HAP-1 (cell line): ENCODE measurements at regions not wholly inside any gene's neighbourhood (a gene's known extent, or its start where the extent isn't known, plus 50 kb on each side); places are given as distances from the start of the nearest gene placed in this dataset.

ENCODE experiments used
- DNase-seq, 2 experiments: peaks; one replicate each; pipeline ENCODE4 v3.0.0-alpha.2; 2016 to 2020; ENCODE audit warnings: low spot score in 2 of 2
- H3K27me3 ChIP-seq: fragments of 250-450 bp; sonication (Bioruptor Pico); 2 replicates; pipeline ENCODE4 v1.5.1; 2020; ENCODE audit warnings: low read depth, mild to moderate bottlenecking, moderate library complexity
- H3K36me3 ChIP-seq: fragments of 250-450 bp; sonication (Bioruptor Pico); replicated peaks from 2 replicates; pipeline ENCODE4 v1.5.1; 2020; ENCODE audit warnings: mild to moderate bottlenecking
- H3K4me1 ChIP-seq: fragments of 250-450 bp; sonication (Bioruptor Pico); 2 replicates; pipeline ENCODE4 v1.5.1; 2020; ENCODE audit warnings: mild to moderate bottlenecking
- H3K4me3 ChIP-seq: fragments of 250-450 bp; sonication (Bioruptor Pico); 2 replicates; pipeline ENCODE4 v1.5.1; 2020; ENCODE audit warnings: mild to moderate bottlenecking, moderate library complexity
- H3K9me3 ChIP-seq: fragments of 250-450 bp; sonication (Bioruptor Pico); 2 replicates; pipeline ENCODE4 v1.5.1; 2020; ENCODE audit warnings: mild to moderate bottlenecking, moderate library complexity
- in situ Hi-C: fragments of 300-500 bp; cut with MboI; formaldehyde crosslinking; loops from 3 replicates; pipeline ENCODE4 v1.14.3; 2020; ENCODE audit warnings: low sequenced_read_pairs, inconsistent platforms, mixed read lengths

DNA sequence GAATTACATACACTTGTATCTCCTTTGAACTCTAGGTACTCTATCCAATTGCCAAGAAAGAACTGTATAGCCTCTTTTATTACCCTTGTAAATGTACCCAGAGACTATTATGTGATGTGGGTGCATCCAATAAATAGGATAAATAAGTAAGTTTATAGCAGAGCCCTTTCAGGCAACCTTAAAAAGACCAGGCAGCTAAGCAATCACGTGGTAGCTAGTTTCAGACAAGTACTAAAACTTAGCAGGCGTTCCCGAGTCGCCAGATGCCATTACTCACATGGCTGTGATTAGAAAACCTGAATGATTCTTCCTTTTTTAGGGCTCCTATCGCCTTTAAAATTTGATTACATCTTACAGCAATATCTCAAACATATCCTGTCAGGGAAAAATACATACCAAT lies 1303.0 kb downstream of the EFNB2 start:
- H3K9me3 ChIP-seq, result no peaks in the 10 kb centered on the region
- in situ Hi-C loops, result no loop called here
- H3K4me1 ChIP-seq, result no peaks in the 10 kb centered on the region
- H3K4me3 ChIP-seq, result no peak overlapping the region
- H3K36me3 ChIP-seq, result no peaks in the 10 kb centered on the region
- H3K27me3 ChIP-seq, result no peaks in the 10 kb centered on the region
- DNase-seq, result no peak

DNA sequence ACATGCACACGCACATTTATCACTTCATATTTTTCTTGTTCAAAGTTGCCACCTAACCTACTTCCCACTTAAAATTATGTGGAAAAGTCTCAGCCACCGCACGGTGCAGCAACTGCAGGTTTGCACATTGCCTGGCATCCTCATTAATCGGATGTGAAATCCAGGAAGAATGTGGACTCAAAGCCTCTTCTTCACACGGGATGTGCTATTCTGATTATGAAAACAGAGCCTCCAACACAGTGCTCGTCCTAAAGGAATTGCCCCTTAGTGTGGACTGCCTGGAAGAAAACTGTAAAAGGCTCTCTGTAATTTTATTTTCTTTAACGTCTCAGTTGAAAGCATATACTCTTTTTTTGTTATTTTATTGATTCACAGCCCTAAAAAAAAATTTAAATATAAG lies 1303.5 kb downstream of the EFNB2 start:
- no peak for DNase-seq
- Histone ChIP-seq H3K4me1 (no peaks in the 10 kb centered on the region), H3K9me3 (no peaks in the 10 kb centered on the region), H3K4me3 (no peak overlapping the region), H3K36me3 (no peaks in the 10 kb centered on the region), H3K27me3 (no peaks in the 10 kb centered on the region)
- in situ Hi-C loops, result no loop called here

GRCh38 chr13:105231579-105231978 lies 1303.9 kb downstream of the EFNB2 start:
- DNase-seq, result no peak
- H3K9me3 ChIP-seq, result no peaks in the 10 kb centered on the region
- H3K4me3 ChIP-seq, result no peak overlapping the region
- no peaks in the 10 kb centered on the region for H3K27me3 ChIP-seq
- no peaks in the 10 kb centered on the region for H3K36me3 ChIP-seq
- in situ Hi-C loops, result no loop called here
- no peaks in the 10 kb centered on the region for H3K4me1 ChIP-seq

- in situ Hi-C loops, result no loop called here
Observed at GRCh38 chr13:105220881-105221280, 1314.6 kb downstream of the EFNB2 start.

GRCh38 chr13:105220063-105220462 lies 1315.4 kb downstream of the EFNB2 start:
- Histone ChIP-seq H3K27me3 (no peaks in the 10 kb centered on the region), H3K4me1 (no peaks in the 10 kb centered on the region), H3K36me3 (no peaks in the 10 kb centered on the region), H3K9me3 (no peaks in the 10 kb centered on the region), H3K4me3 (no peak overlapping the region)
- no peak for DNase-seq
- in situ Hi-C loops, result no loop called here

More at GRCh38 chr13:105220881-105221280, 1314.6 kb downstream of the EFNB2 start:
- Histone ChIP-seq H3K9me3 (no peaks in the 10 kb centered on the region), H3K4me3 (no peak overlapping the region), H3K36me3 (no peaks in the 10 kb centered on the region), H3K27me3 (no peaks in the 10 kb centered on the region), H3K4me1 (no peaks in the 10 kb centered on the region)
- DNase-seq, result no peak

DNA sequence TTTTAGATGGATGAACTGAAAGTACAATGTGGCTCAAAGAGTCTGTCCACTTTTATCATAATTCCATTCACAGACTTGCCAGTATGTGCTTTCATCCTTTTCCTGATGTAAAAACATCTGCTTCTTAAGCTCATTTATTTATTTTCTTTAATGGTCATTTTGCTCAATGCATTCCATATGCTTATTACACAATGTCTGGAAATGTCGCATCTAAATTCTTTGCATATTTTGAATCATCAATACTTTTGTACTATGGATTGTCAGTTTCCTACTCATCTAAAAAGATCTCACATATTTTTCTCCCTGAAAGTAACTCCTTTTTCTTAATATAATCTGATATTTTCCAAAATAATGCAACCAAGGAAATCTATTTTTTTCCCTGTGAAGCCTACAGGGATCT lies 1315.8 kb downstream of the EFNB2 start:
- no peaks in the 10 kb centered on the region for H3K9me3 ChIP-seq
- no peaks in the 10 kb centered on the region for H3K27me3 ChIP-seq
- in situ Hi-C loops, result no loop called here
- H3K4me3 ChIP-seq, result no peak overlapping the region
- H3K4me1 ChIP-seq, result no peaks in the 10 kb centered on the region
- DNase-seq, result no peak
- H3K36me3 ChIP-seq, result no peaks in the 10 kb centered on the region

- H3K27me3 ChIP-seq, result no peaks in the 10 kb centered on the region
- H3K9me3 ChIP-seq, result no peaks in the 10 kb centered on the region
- no peak overlapping the region for H3K4me3 ChIP-seq
- H3K4me1 ChIP-seq, result no peaks in the 10 kb centered on the region
- no peak for DNase-seq
- in situ Hi-C loops, result no loop called here
- no peaks in the 10 kb centered on the region for H3K36me3 ChIP-seq
Observed at GRCh38 chr13:105213512-105213911, 1322.0 kb downstream of the EFNB2 start.

DNA sequence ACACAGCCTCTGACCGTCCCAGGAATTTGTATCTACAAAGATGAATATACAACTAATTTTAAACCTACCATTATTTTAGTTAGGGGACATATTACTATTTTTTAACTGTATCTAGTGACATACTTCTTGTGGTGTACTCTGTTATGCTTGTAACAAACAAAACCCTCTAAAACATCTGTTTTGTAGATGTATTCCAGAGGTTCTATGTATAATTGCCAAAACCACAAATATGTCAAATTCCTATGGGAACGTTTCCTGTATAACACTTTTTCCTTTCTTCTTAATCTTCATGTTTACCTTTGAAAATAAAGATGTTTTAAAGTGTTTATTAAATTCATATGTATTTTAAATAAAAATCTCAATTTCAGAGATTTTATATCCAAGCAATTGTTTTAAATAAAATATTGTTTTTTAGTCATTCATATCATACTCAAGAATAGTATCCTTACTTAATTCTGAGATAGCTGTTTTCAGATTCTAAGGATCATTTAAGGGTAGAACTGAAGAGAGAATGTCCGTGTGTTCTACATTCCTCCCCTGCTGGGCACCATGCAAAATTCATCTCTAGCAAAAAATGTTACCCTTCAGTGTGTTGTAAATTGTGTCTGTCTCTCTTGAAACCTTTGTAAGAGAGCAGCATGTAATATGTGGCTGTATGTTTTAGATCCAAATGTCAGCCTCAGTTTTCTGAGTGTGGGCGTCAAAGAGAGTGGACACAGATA lies 1327.7 kb downstream of the EFNB2 start:
- no peak for DNase-seq
- Histone ChIP-seq H3K4me1 (no peaks in the 10 kb centered on the region), H3K36me3 (no peaks in the 10 kb centered on the region), H3K9me3 (no peaks in the 10 kb centered on the region), H3K27me3 (no peaks in the 10 kb centered on the region), H3K4me3 (no peak overlapping the region)
- in situ Hi-C loops, result no loop called here

- no peaks in the 10 kb centered on the region for H3K36me3 ChIP-seq
- H3K9me3 ChIP-seq, result no peaks in the 10 kb centered on the region; the same call in 1 of the 2 replicates
- in situ Hi-C loops, result no loop called here
- DNase-seq, result no peak
- no peaks in the 10 kb centered on the region for H3K4me1 ChIP-seq
- no peak overlapping the region for H3K4me3 ChIP-seq
- no peaks in the 10 kb centered on the region for H3K27me3 ChIP-seq
Observed at GRCh38 chr13:105202354-105202753, 1333.1 kb downstream of the EFNB2 start.

DNA sequence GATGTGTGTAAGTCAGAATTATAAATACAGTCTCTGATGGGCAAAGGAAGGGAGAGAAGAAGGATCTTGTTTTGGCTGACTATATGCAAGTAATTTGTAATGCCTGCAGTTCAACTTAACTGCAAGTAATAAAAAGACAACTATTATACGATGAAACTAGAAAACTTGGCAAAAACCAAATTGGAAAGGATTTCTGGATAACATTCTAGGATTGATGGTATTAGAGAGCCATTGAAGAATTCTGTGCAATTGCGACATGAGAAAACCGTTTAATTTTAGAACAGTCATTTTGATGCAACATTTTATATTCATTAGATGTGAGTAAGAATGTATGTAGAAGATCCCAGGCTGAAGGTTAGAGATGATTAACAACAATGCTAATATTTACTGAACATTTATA lies 1334.1 kb downstream of the EFNB2 start:
- Histone ChIP-seq H3K4me3 (no peak overlapping the region), H3K4me1 (no peaks in the 10 kb centered on the region), H3K27me3 (no peaks in the 10 kb centered on the region), H3K9me3 (no peaks in the 10 kb centered on the region; the same call in 1 of the 2 replicates), H3K36me3 (no peaks in the 10 kb centered on the region)
- in situ Hi-C loops, result no loop called here
- DNase-seq, result no peak

- in situ Hi-C loops, result no loop called here
- no peak for DNase-seq
- H3K27me3 ChIP-seq, result no peaks in the 10 kb centered on the region
- no peaks in the 10 kb centered on the region for H3K4me1 ChIP-seq
- no peaks in the 10 kb centered on the region for H3K36me3 ChIP-seq
- H3K9me3 ChIP-seq, result no peaks in the 10 kb centered on the region; the same call in 1 of the 2 replicates
- H3K4me3 ChIP-seq, result no peak overlapping the region
Observed at GRCh38 chr13:105200181-105200580, 1335.3 kb downstream of the EFNB2 start.

DNA sequence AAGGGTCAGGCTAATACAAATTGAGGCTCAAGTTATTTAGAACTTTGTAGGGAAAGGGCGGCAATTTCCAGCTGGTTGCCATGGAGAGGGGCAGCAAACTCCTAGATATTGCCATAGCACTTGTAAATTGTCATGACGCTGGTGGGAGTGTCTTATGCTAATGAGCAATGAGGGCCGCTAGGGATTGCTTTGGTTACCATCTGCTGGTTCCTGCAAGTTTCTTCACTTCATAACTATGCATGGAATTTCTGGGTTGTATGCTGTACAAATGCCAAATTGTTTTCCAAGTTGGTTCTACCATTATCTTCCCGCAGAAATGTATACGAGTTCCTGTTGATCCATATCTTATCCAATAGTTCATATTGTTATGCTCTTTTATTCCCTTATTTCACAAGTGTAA lies 1339.4 kb downstream of the EFNB2 start:
- in situ Hi-C loops, result no loop called here

DNA sequence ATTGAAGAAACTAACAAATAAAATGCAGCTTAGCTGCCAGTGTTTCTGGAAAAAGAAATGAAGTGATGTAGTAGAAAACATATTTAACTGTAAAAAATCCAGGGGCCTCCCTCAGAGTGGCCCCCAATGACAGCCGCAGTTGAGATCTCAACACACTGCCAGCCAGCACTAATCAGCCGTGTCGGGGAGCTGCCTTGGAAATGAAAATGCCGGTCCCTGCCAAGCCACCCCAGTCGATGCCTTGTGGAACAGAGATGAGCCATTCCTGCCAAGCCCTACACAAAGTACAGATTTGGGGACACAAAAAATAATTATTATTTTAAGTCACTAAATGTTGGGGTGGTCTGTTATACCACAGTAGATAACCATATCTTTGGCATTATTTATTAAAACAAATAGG lies 1342.4 kb downstream of the EFNB2 start:
- Histone ChIP-seq H3K36me3 (no peaks in the 10 kb centered on the region), H3K27me3 (no peaks in the 10 kb centered on the region), H3K4me3 (no peak overlapping the region), H3K4me1 (no peaks in the 10 kb centered on the region), H3K9me3 (no peaks in the 10 kb centered on the region)
- in situ Hi-C loops, result no loop called here
- DNase-seq, result no peak

More for the DNA sequence above, 1339.4 kb downstream of the EFNB2 start:
- Histone ChIP-seq H3K4me3 (no peak overlapping the region), H3K27me3 (no peaks in the 10 kb centered on the region), H3K36me3 (no peaks in the 10 kb centered on the region), H3K9me3 (no peaks in the 10 kb centered on the region), H3K4me1 (no peaks in the 10 kb centered on the region)
- no peak for DNase-seq

- Histone ChIP-seq H3K4me1 (no peaks in the 10 kb centered on the region), H3K36me3 (no peaks in the 10 kb centered on the region), H3K27me3 (no peaks in the 10 kb centered on the region), H3K4me3 (no peak overlapping the region), H3K9me3 (no peaks in the 10 kb centered on the region)
- no peak for DNase-seq
- in situ Hi-C loops, result no loop called here
Observed at GRCh38 chr13:105184201-105184600, 1351.3 kb downstream of the EFNB2 start.
